ENCODE measurements at regions not wholly inside any gene's neighbourhood (a gene's known extent, or its start where the extent isn't known, plus 50 kb on each side); places are given as distances from the start of the nearest gene placed in this dataset.

DNA sequence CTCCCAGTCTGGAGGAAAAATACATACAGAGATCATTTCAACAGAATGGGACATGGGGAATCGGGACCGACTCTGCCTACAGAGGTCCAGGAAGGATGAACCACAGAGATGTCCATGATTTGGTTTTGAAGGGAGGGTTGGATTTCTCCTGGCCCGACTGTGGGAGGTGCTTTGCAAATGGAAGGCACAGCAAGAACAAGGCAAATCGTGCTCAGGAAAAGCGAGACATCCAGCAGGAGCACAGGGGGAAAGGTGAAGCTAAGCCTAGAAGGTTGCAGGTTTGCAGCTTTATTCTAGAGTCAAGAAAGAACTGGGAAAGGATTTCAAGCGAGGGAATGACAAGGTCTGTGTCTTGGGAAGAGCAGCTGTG, 181.9 kb downstream of the OPA1 start:
- CTCF ChIA-PET = interaction anchor here (0.5 to 0.6 kb wide), 3 partner anchors 299 to 553 kb away, joined by 3 read pairs; no protein-coding TSS in a partner anchor
- Histone ChIP-seq H3K9me3 (ENCODE audit: control insufficient read depth, insufficient read depth, low read depth, low read length) (no peaks in the 10 kb centered on the region), H3K4me3 (ENCODE audit: low read depth, low read length) (no peak overlapping the region), H3K27ac (ENCODE audit: extremely low read depth, low read depth, low read length) (no peak overlapping the region), H3K4me1 (ENCODE audit: control insufficient read depth, insufficient read depth, low read length) (no peaks in the 10 kb centered on the region), H3K36me3 (ENCODE audit: control insufficient read depth in 2 of 2, insufficient read depth in 1 of 2, low read length in 2 of 2) (no peaks in the 10 kb centered on the region)
- POLR2A ChIA-PET = no interaction called here
- no peak for TF ChIP-seq ZBTB1 (tag by site-specific recombination; IDR thresholded peaks at IDR 0.05)
- TF ChIP-seq OVOL3 (tag by site-specific recombination; IDR thresholded peaks at IDR 0.05) = no peak
- TF ChIP-seq TRIM28 (IDR thresholded peaks at IDR 0.05; ENCODE audit: borderline replicate concordance, low read length) = no peak
- no peak for TF ChIP-seq ZNF10 (tag by site-specific recombination; IDR thresholded peaks at IDR 0.05)
- TF ChIP-seq ZNF530 (tag by site-specific recombination; IDR thresholded peaks at IDR 0.05; ENCODE audit: low read depth) = no peak
- no peak for TF ChIP-seq ZNF155 (tag by site-specific recombination; IDR thresholded peaks at IDR 0.05)
- no peak for TF ChIP-seq ZNF311 (tag by site-specific recombination; IDR thresholded peaks at IDR 0.05; ENCODE audit: borderline replicate concordance)
- no peak for TF ChIP-seq ZNF501 (tag by site-specific recombination; IDR thresholded peaks at IDR 0.05)
- no peak for TF ChIP-seq SP7 (tag by site-specific recombination; IDR thresholded peaks at IDR 0.05)
- TF ChIP-seq, protein P1, sequence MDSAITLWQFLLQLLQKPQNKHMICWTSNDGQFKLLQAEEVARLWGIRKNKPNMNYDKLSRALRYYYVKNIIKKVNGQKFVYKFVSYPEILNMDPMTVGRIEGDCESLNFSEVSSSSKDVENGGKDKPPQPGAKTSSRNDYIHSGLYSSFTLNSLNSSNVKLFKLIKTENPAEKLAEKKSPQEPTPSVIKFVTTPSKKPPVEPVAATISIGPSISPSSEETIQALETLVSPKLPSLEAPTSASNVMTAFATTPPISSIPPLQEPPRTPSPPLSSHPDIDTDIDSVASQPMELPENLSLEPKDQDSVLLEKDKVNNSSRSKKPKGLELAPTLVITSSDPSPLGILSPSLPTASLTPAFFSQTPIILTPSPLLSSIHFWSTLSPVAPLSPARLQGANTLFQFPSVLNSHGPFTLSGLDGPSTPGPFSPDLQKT (IDR thresholded peaks at IDR 0.05; ENCODE audit: borderline replicate concordance, low read depth, low read length) = no peak
- no peak for TF ChIP-seq SETDB1 (IDR thresholded peaks at IDR 0.05; ENCODE audit: insufficient read length, low read length)
- TF ChIP-seq ZNF324 (tag by site-specific recombination; IDR thresholded peaks at IDR 0.05) = no peak
- TF ChIP-seq ZNF112 (tag by site-specific recombination; IDR thresholded peaks at IDR 0.05) = no peak
- no peak for TF ChIP-seq ZNF558 (tag by site-specific recombination; IDR thresholded peaks at IDR 0.05)
- no peak for TF ChIP-seq ZNF658 (tag by site-specific recombination; IDR thresholded peaks at IDR 0.05)
- TF ChIP-seq ZNF677 (tag by site-specific recombination; IDR thresholded peaks at IDR 0.05) = no peak
- TF ChIP-seq SCRT2 (tag by site-specific recombination; IDR thresholded peaks at IDR 0.05) = no peak
- TF ChIP-seq ZNF174 (tag by site-specific recombination; IDR thresholded peaks at IDR 0.05) = no peak
- TF ChIP-seq, protein P2, sequence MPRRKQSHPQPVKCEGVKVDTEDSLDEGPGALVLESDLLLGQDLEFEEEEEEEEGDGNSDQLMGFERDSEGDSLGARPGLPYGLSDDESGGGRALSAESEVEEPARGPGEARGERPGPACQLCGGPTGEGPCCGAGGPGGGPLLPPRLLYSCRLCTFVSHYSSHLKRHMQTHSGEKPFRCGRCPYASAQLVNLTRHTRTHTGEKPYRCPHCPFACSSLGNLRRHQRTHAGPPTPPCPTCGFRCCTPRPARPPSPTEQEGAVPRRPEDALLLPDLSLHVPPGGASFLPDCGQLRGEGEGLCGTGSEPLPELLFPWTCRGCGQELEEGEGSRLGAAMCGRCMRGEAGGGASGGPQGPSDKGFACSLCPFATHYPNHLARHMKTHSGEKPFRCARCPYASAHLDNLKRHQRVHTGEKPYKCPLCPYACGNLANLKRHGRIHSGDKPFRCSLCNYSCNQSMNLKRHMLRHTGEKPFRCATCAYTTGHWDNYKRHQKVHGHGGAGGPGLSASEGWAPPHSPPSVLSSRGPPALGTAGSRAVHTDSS (tag by site-specific recombination; IDR thresholded peaks at IDR 0.05) = no peak
- TF ChIP-seq ZFP37 (tag by site-specific recombination; IDR thresholded peaks at IDR 0.05) = no peak

DNA sequence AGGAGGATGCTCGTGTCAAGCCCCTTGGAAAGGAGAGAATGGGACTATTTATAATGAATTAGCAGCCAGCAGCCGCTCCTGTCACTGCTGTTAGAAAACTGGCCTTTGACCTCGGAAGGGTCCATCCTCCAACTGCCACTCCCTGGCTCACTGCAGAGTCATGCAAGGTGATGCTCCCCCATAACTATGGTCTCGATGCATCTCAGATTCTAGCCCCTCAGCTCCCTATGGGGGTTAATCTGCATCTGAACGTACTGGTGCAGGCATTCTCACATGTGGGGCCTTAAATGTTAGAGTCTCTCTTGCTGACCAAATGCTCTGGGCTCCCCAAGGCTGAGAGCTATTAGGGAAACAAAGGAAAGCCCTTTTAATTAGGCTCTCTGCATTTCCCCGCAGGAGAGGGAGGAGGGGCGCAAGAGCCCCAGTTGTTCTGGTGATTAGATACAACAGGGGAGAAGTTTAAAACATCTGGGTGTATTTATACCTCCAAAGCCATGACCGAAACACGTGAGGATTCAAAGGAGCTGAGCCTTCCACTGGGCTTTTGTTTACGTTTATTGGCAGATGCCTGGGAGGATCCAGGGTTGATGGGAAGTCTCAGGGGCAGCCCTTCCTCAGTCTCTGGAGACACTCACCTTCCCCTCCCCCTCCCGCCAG, 182.5 kb downstream of the OPA1 start:
- CTCF ChIA-PET = interaction anchor here (0.6 kb wide), 1 partner anchor 552 kb away, joined by 3 read pairs; no protein-coding TSS in a partner anchor
- Histone ChIP-seq H3K9me3 (ENCODE audit: control insufficient read depth, insufficient read depth, low read depth, low read length) (no peaks in the 10 kb centered on the region), H3K4me3 (ENCODE audit: low read depth, low read length) (no peak overlapping the region), H3K27ac (ENCODE audit: extremely low read depth, low read depth, low read length) (no peak overlapping the region), H3K4me1 (ENCODE audit: control insufficient read depth, insufficient read depth, low read length) (no peaks in the 10 kb centered on the region; the same call in 1 of the 2 replicates), H3K36me3 (ENCODE audit: control insufficient read depth in 2 of 2, insufficient read depth in 1 of 2, low read length in 2 of 2) (no peaks in the 10 kb centered on the region)
- TF ChIP-seq, protein P3, sequence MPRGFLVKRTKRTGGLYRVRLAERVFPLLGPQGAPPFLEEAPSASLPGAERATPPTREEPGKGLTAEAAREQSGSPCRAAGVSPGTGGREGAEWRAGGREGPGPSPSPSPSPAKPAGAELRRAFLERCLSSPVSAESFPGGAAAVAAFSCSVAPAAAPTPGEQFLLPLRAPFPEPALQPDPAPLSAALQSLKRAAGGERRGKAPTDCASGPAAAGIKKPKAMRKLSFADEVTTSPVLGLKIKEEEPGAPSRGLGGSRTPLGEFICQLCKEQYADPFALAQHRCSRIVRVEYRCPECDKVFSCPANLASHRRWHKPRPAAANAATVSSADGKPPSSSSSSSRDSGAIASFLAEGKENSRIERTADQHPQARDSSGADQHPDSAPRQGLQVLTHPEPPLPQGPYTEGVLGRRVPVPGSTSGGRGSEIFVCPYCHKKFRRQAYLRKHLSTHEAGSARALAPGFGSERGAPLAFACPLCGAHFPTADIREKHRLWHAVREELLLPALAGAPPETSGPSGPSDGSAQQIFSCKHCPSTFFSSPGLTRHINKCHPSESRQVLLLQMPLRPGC (tag by site-specific recombination; IDR thresholded peaks at IDR 0.05) = no peak
- TF ChIP-seq ZNF777 (tag by site-specific recombination; IDR thresholded peaks at IDR 0.05; ENCODE audit: borderline replicate concordance) (no peak), ZNF501 (tag by site-specific recombination; IDR thresholded peaks at IDR 0.05) (no peak), ZIC2 (tag by site-specific recombination; IDR thresholded peaks at IDR 0.05) (no peak), SP2 (tag by site-specific recombination; IDR thresholded peaks at IDR 0.05) (no peak)
- TF ChIP-seq, protein P4, sequence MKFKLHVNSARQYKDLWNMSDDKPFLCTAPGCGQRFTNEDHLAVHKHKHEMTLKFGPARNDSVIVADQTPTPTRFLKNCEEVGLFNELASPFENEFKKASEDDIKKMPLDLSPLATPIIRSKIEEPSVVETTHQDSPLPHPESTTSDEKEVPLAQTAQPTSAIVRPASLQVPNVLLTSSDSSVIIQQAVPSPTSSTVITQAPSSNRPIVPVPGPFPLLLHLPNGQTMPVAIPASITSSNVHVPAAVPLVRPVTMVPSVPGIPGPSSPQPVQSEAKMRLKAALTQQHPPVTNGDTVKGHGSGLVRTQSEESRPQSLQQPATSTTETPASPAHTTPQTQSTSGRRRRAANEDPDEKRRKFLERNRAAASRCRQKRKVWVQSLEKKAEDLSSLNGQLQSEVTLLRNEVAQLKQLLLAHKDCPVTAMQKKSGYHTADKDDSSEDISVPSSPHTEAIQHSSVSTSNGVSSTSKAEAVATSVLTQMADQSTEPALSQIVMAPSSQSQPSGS (tag by site-specific recombination; IDR thresholded peaks at IDR 0.05; ENCODE audit: low read depth) = no peak
- TF ChIP-seq, protein P5, sequence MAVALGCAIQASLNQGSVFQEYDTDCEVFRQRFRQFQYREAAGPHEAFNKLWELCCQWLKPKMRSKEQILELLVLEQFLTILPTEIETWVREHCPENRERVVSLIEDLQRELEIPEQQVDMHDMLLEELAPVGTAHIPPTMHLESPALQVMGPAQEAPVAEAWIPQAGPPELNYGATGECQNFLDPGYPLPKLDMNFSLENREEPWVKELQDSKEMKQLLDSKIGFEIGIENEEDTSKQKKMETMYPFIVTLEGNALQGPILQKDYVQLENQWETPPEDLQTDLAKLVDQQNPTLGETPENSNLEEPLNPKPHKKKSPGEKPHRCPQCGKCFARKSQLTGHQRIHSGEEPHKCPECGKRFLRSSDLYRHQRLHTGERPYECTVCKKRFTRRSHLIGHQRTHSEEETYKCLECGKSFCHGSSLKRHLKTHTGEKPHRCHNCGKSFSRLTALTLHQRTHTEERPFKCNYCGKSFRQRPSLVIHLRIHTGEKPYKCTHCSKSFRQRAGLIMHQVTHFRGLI (tag by site-specific recombination; IDR thresholded peaks at IDR 0.05) = no peak
- TF ChIP-seq, protein P6, sequence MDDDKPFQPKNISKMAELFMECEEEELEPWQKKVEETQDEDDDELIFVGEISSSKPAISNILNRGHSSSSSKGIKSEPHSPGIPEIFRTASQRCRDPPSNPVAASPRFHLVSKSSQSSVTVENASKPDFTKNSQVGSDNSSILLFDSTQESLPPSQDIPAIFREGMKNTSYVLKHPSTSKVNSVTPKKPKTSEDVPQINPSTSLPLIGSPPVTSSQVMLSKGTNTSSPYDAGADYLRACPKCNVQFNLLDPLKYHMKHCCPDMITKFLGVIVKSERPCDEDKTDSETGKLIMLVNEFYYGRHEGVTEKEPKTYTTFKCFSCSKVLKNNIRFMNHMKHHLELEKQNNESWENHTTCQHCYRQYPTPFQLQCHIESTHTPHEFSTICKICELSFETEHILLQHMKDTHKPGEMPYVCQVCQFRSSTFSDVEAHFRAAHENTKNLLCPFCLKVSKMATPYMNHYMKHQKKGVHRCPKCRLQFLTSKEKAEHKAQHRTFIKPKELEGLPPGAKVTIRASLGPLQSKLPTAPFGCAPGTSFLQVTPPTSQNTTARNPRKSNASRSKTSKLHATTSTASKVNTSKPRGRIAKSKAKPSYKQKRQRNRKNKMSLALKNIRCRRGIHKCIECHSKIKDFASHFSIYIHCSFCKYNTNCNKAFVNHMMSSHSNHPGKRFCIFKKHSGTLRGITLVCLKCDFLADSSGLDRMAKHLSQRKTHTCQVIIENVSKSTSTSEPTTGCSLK (tag by site-specific recombination; IDR thresholded peaks at IDR 0.05) = no peak
- POLR2A ChIA-PET = no interaction called here

All from HEK293 (cell line).